HepG2 (cell line): ENCODE measurements at regions not wholly inside any gene's neighbourhood (a gene's known extent, or its start where the extent isn't known, plus 50 kb on each side); places are given as distances from the start of the nearest gene placed in this dataset.

Source experiments
- CTCF ChIP-seq: sonication (generic); formaldehyde crosslinking; IDR thresholded peaks from 2 replicates; pipeline ENCODE4 v1.5.0; 2020; ENCODE audit warnings: mild to moderate bottlenecking, missing genetic modification reagents, moderate library complexity
- ETV6 ChIP-seq: sonication (generic); formaldehyde crosslinking; conservative IDR thresholded peaks from 2 replicates; pipeline ENCODE4 v1.4.0; 2020; ENCODE audit warnings: missing genetic modification reagents
- FOXK1 ChIP-seq: sonication (generic); formaldehyde crosslinking; IDR thresholded peaks from 2 replicates; pipeline ENCODE4 v1.4.0; 2020; ENCODE audit warnings: low read depth, missing genetic modification reagents, borderline replicate concordance
- GABPA ChIP-seq, 2 experiments: IDR thresholded peaks; 2 replicates each; pipeline ENCODE4 v1.6.1; 2011 to 2016; ENCODE audit warnings: low read depth in 2 of 2, low read length in 1 of 2, missing biosample characterization in 1 of 2, missing genetic modification characterization in 1 of 2
- MEF2D ChIP-seq: sonication (generic); formaldehyde crosslinking; IDR thresholded peaks from 2 replicates; pipeline ENCODE4 v1.5.1; 2020; ENCODE audit warnings: mild to moderate bottlenecking, missing genetic modification reagents
- MIER2 ChIP-seq: IDR thresholded peaks from 2 replicates; pipeline ENCODE4 v1.6.1; 2016; ENCODE audit warnings: missing biosample characterization, missing genetic modification reagents
- MXI1 ChIP-seq: IDR thresholded peaks from 3 replicates; pipeline ENCODE4 v1.6.1; 2012; ENCODE audit warnings: low read depth, low read length, inconsistent platforms, borderline replicate concordance
- PAF1 ChIP-seq: IDR thresholded peaks from 2 replicates; pipeline ENCODE4 v1.6.1; 2016; ENCODE audit warnings: missing genetic modification reagents, missing compliant biosample characterization
- PCBP1 ChIP-seq: fragments of 200-400 bp; formaldehyde crosslinking; IDR thresholded peaks from 2 replicates; pipeline ENCODE4 v1.6.1; 2017; ENCODE audit warnings: mild to moderate bottlenecking, low read depth, low read length, borderline replicate concordance
- PHF5A ChIP-seq: IDR thresholded peaks from one replicate; pipeline ENCODE4 v1.6.1; 2018; ENCODE audit warnings: low read depth, missing genetic modification reagents; ENCODE audit not compliant: unreplicated experiment
- SIX1 ChIP-seq: sonication (generic); formaldehyde crosslinking; IDR thresholded peaks from 2 replicates; pipeline ENCODE4 v1.4.0; 2020; ENCODE audit warnings: missing genetic modification reagents, borderline replicate concordance
- SNAI1 ChIP-seq: sonication (generic); formaldehyde crosslinking; IDR thresholded peaks from 2 replicates; pipeline ENCODE4 v1.5.0; 2020; ENCODE audit warnings: mild to moderate bottlenecking, missing genetic modification reagents, borderline replicate concordance
- TBX2 ChIP-seq: sonication (generic); formaldehyde crosslinking; IDR thresholded peaks from 2 replicates; pipeline ENCODE4 v1.5.0; 2020; ENCODE audit warnings: missing genetic modification reagents, mild to moderate bottlenecking, borderline replicate concordance
- TP53 ChIP-seq: sonication (generic); formaldehyde crosslinking; conservative IDR thresholded peaks from 2 replicates; pipeline ENCODE4 v1.4.0; 2020; ENCODE audit warnings: missing genetic modification reagents
- TRIM24 ChIP-seq: sonication (generic); formaldehyde crosslinking; IDR thresholded peaks from 2 replicates; pipeline ENCODE4 v1.8.0; 2022; ENCODE audit warnings: mild to moderate bottlenecking, missing genetic modification reagents
- ZBTB1 ChIP-seq: sonication (generic); formaldehyde crosslinking; IDR thresholded peaks from 2 replicates; pipeline ENCODE4 v1.4.0; 2020; ENCODE audit warnings: missing genetic modification reagents, borderline replicate concordance
- ZFP82 ChIP-seq: sonication (generic); formaldehyde crosslinking; IDR thresholded peaks from 2 replicates; pipeline ENCODE4 v1.5.1; 2020; ENCODE audit warnings: mild to moderate bottlenecking, missing genetic modification reagents, borderline replicate concordance
- ZFP90 ChIP-seq: sonication (generic); formaldehyde crosslinking; IDR thresholded peaks from 2 replicates; pipeline ENCODE4 v1.8.0; 2022; ENCODE audit warnings: missing genetic modification reagents, mild to moderate bottlenecking, inconsistent platforms, borderline replicate concordance
- ZNF224 ChIP-seq: sonication (generic); formaldehyde crosslinking; IDR thresholded peaks from 2 replicates; pipeline ENCODE4 v1.5.0; 2020; ENCODE audit warnings: mild to moderate bottlenecking, missing genetic modification reagents
- ZNF546 ChIP-seq: sonication (generic); formaldehyde crosslinking; conservative IDR thresholded peaks from 2 replicates; pipeline ENCODE4 v1.8.1; 2023; ENCODE audit warnings: mild to moderate bottlenecking, missing genetic modification reagents
- ZNF556 ChIP-seq: sonication (generic); formaldehyde crosslinking; IDR thresholded peaks from 2 replicates; pipeline ENCODE4 v1.4.0; 2020; ENCODE audit warnings: mild to moderate bottlenecking, missing genetic modification reagents, borderline replicate concordance
- ZNF646 ChIP-seq: sonication (generic); formaldehyde crosslinking; IDR thresholded peaks from 2 replicates; pipeline ENCODE4 v1.9.0; 2021; ENCODE audit warnings: mild to moderate bottlenecking, missing genetic modification reagents
- ZNF776 ChIP-seq: sonication (generic); formaldehyde crosslinking; IDR thresholded peaks from 2 replicates; pipeline ENCODE4 v1.4.0; 2020; ENCODE audit warnings: mild to moderate bottlenecking, missing genetic modification reagents
- ZNF781 ChIP-seq: sonication (generic); formaldehyde crosslinking; IDR thresholded peaks from 2 replicates; pipeline ENCODE4 v1.5.1; 2020; ENCODE audit warnings: borderline replicate concordance, mild to moderate bottlenecking, missing genetic modification reagents; ENCODE audit errors: not compliant biosample characterization
- ZNF790 ChIP-seq: sonication (generic); formaldehyde crosslinking; IDR thresholded peaks from 2 replicates; pipeline ENCODE4 v1.8.0; 2022; ENCODE audit warnings: missing genetic modification reagents, mild to moderate bottlenecking, borderline replicate concordance

DNA sequence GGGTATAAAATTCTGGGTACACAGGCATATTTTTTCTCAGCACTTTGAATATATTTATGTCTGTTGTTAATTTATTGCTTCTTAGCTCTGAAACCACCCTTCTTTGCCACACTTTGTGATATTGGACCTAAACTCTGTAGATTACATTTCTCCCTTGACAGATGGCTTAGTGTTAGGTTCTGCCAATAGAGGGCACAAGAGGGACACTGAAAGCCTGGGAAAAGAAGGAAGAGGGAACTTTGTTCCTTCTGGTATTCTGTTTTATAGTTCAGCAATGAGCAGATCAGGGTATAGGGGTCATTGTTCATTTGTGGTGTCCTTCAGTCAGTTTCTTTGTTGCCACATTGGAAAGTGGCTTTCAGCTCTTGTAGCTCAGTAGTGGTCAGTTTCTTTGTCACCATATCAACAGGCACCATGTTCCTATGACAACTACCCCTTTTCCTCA, 423.5 kb upstream of the PROX1 start (continued):
- TF ChIP-seq ZNF646 (CRISPR knock-in tag) (no peak), ZNF546 (CRISPR knock-in tag) (no peak), ZFP82 (no peak), PAF1 (CRISPR knock-in tag) (no peak), SIX1 (no peak), SNAI1 (CRISPR knock-in tag) (no peak), ZNF224 (CRISPR knock-in tag) (no peak), GABPA (IDR thresholded peaks at IDR 0.05; ENCODE audit: low read depth, low read length) (no peak), GABPA (CRISPR knock-in tag; IDR thresholded peaks at IDR 0.05; ENCODE audit: low read depth) (no peak), ZNF776 (no peak), ZBTB1 (CRISPR knock-in tag) (no peak), FOXK1 (CRISPR knock-in tag) (no peak), ETV6 (CRISPR knock-in tag) (no peak), ZNF781 (no peak), ZNF790 (no peak), PCBP1 (no peak), ZNF556 (CRISPR knock-in tag) (no peak), MEF2D (CRISPR knock-in tag) (no peak), MIER2 (CRISPR knock-in tag) (0 out of 2 replicates have a peak, but pooled peaks have one; percentile 9), TP53 (no peak), TRIM24 (CRISPR knock-in tag) (no peak), MXI1 (no peak), CTCF (CRISPR knock-in tag) (peak; percentile 62), PHF5A (CRISPR knock-in tag) (no peak), ZFP90 (no peak), TBX2 (CRISPR knock-in tag) (no peak)
